ENCODE measurements at regions not wholly inside any gene's neighbourhood (a gene's known extent, or its start where the extent isn't known, plus 50 kb on each side); places are given as distances from the start of the nearest gene placed in this dataset.

GRCh38 chr3:10555263-10555662 lies 49.9 kb upstream of the ATP2B2 start:
- DNase-seq: no peak

GRCh38 chr3:10556312-10556711 lies 50.9 kb upstream of the ATP2B2 start:
- no peak for DNase-seq

GRCh38 chr3:10557250-10557649 lies 51.9 kb upstream of the ATP2B2 start:
- DNase-seq: no peak

GRCh38 chr3:10557781-10558373 lies 52.5 kb upstream of the ATP2B2 start:
- no peak for DNase-seq

- DNase-seq: no peak
Observed at GRCh38 chr3:10558736-10559135, 53.4 kb upstream of the ATP2B2 start.

- DNase-seq: no peak
Observed at GRCh38 chr3:10560060-10560861, 54.9 kb upstream of the ATP2B2 start.

- no peak for DNase-seq
Observed at GRCh38 chr3:10561162-10561945, 56.0 kb upstream of the ATP2B2 start.

- no peak for DNase-seq
Observed at GRCh38 chr3:10561946-10562560, 56.7 kb upstream of the ATP2B2 start.

- DNase-seq: no peak
Observed at GRCh38 chr3:10563396-10563795, 58.0 kb upstream of the ATP2B2 start.

- DNase-seq: no peak
Observed at GRCh38 chr3:10565814-10566213, 60.4 kb upstream of the ATP2B2 start.

GRCh38 chr3:10566451-10566850 lies 61.1 kb upstream of the ATP2B2 start:
- no peak for DNase-seq

- no peak for DNase-seq
Observed at GRCh38 chr3:10568549-10568948, 63.2 kb upstream of the ATP2B2 start.

- DNase-seq: no peak
Observed at GRCh38 chr3:10570196-10570946, 65.0 kb upstream of the ATP2B2 start.

- DNase-seq: no peak
Observed at GRCh38 chr3:10574101-10574620, 68.8 kb upstream of the ATP2B2 start.

- no peak for DNase-seq
Observed at GRCh38 chr3:10575601-10576160, 70.3 kb upstream of the ATP2B2 start.

- no peak for DNase-seq
Observed at GRCh38 chr3:10577486-10577885, 72.1 kb upstream of the ATP2B2 start.

GRCh38 chr3:10580426-10580825 lies 75.0 kb upstream of the ATP2B2 start:
- no peak for DNase-seq

GRCh38 chr3:10581251-10581650 lies 75.9 kb upstream of the ATP2B2 start:
- DNase-seq: no peak

GRCh38 chr3:10581716-10582115 lies 76.3 kb upstream of the ATP2B2 start:
- DNase-seq: no peak

GRCh38 chr3:10582733-10583132 lies 77.3 kb upstream of the ATP2B2 start:
- no peak for DNase-seq

- no peak for DNase-seq
Observed at GRCh38 chr3:10583798-10584708, 78.7 kb upstream of the ATP2B2 start.

Measured in retina (tissue), 1 donor.